Neuron (in vitro differentiated cells): ENCODE measurements at regions not wholly inside any gene's neighbourhood (a gene's known extent, or its start where the extent isn't known, plus 50 kb on each side); places are given as distances from the start of the nearest gene placed in this dataset.

Source experiments
- H2AFZ ChIP-seq: one replicate; pipeline ENCODE4 v1.6.1; 2013; ENCODE audit warnings: low read depth, mild to moderate bottlenecking, inconsistent platforms, low read length, moderate library complexity
- H3K27me3 ChIP-seq: one replicate; pipeline ENCODE4 v1.6.1; 2013; ENCODE audit warnings: low read length; ENCODE audit not compliant: insufficient read depth
- H3K36me3 ChIP-seq: one replicate; pipeline ENCODE4 v1.6.1; 2013; ENCODE audit warnings: low read length; ENCODE audit not compliant: insufficient read depth
- H3K4me1 ChIP-seq: one replicate; pipeline ENCODE4 v1.6.1; 2013; ENCODE audit warnings: low read length; ENCODE audit not compliant: insufficient read depth
- H3K4me3 ChIP-seq: 2 replicates; pipeline ENCODE4 v1.5.1; 2013; ENCODE audit warnings: mild to moderate bottlenecking, low read length, moderate library complexity
- H3K9me3 ChIP-seq: one replicate; pipeline ENCODE4 v1.6.1; 2013; ENCODE audit warnings: low read length

GRCh38 chr21:19844334-19844733 is 1153.9 kb upstream of the NCAM2 start:
- Histone ChIP-seq H2AFZ (no peak overlapping the region), H3K9me3 (no peaks in the 10 kb centered on the region), H3K36me3 (no peaks in the 10 kb centered on the region), H3K4me1 (no peaks in the 10 kb centered on the region), H3K4me3 (no peak overlapping the region), H3K27me3 (no peaks in the 10 kb centered on the region)

- H3K4me1 ChIP-seq, result no peaks in the 10 kb centered on the region
- H3K36me3 ChIP-seq, result no peaks in the 10 kb centered on the region
- H3K27me3 ChIP-seq, result no peaks in the 10 kb centered on the region
- no peak overlapping the region for H3K4me3 ChIP-seq
- no peak overlapping the region for H2AFZ ChIP-seq
- H3K9me3 ChIP-seq, result no peaks in the 10 kb centered on the region
These were observed 1148.1 kb upstream of the NCAM2 start for GRCh38 chr21:19850157-19850556.

DNA sequence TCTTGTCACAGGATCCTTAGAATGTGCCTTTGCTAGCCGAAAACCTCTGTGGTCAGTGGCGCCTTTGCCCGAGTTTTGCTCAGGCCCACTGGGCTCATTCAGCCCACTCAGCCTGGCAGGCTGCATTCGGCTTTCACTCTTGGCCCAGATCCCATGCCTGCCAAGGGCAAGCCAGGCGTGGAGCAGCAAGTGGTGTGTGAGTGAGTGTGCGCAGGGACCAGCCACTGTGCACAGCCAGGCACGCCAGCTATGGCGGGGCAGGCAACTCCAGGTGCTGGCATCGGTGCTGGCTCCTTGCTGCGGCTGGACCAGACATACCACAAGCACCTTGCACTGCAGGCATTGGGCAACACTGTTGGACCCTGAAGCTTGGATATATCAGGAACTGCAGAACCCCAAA is 1145.1 kb upstream of the NCAM2 start:
- H3K27me3 ChIP-seq, result no peaks in the 10 kb centered on the region
- H3K4me1 ChIP-seq, result no peaks in the 10 kb centered on the region
- no peaks in the 10 kb centered on the region for H3K9me3 ChIP-seq
- H3K4me3 ChIP-seq, result no peak overlapping the region
- H3K36me3 ChIP-seq, result no peaks in the 10 kb centered on the region
- no peak overlapping the region for H2AFZ ChIP-seq

DNA sequence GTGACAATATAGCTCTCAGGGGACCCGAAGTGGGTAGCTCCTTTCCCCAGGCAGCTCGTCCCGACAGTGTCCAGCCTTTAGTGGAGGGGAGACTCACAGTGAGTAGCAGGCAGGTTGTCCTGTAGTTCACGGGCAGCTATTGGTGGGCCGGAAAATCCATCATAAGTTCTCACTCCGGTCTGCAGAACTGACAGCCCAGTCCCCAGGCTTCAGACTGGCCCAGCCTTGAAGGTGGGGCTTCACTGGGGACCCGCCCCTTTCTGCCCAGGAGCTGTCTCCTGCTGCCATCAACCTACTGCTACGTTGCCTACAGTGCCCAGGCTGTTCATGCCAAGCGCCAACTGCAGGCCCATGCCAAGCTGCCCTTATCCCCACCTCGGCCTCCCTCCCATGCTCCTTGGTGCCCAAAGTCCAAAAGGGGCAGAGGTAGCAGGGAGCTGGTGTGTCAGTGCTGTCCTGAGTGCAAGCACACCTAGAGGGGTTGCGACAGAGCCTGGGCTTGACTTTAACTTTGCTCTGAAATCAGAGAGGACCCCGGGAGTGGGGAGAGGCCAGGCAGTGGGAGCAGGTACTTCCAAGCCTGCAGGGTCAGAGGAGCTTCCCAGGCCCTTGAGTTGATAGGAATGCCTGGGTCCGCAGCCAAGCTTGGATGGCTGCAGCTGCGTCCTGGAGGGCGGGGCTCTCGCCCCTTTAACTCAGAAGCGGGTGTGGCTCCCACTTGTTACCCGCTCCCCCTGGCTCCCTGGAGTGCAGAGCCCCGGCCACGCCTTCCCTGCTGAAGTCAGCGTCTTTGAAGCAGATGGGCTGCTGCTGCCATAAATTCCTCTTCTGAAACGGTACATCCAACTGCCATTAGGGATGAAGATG is 1144.3 kb upstream of the NCAM2 start:
- Histone ChIP-seq H2AFZ (no peak overlapping the region), H3K27me3 (no peaks in the 10 kb centered on the region), H3K4me3 (no peak overlapping the region), H3K4me1 (no peaks in the 10 kb centered on the region), H3K36me3 (no peaks in the 10 kb centered on the region), H3K9me3 (no peaks in the 10 kb centered on the region)

DNA sequence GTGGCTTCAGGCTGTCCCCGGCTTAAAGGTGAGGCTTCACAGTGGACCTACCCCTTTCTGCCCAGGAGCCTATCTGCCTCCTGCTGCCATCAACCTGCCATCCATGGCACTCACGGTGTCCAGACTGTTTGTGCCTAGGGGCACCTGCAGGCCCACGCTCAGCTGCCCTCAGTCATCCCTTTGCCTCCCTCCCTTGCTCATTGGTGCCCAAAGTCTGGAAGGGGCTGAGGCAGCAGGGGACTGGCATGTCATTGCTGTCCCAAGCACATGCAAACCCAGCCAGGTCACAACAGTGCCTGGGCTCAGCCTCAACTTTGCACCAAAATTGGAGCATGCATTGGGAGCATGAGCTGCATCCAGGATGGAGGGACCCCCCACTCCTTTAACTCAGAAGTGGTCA is 1142.7 kb upstream of the NCAM2 start:
- Histone ChIP-seq H3K36me3 (no peaks in the 10 kb centered on the region), H3K27me3 (no peaks in the 10 kb centered on the region), H3K9me3 (no peaks in the 10 kb centered on the region), H3K4me1 (no peaks in the 10 kb centered on the region), H3K4me3 (no peak overlapping the region), H2AFZ (no peak overlapping the region)

- Histone ChIP-seq H3K36me3 (no peaks in the 10 kb centered on the region), H3K27me3 (no peaks in the 10 kb centered on the region), H3K9me3 (no peaks in the 10 kb centered on the region), H2AFZ (no peak overlapping the region), H3K4me3 (no peak overlapping the region), H3K4me1 (no peaks in the 10 kb centered on the region)
These were observed 1133.7 kb upstream of the NCAM2 start for GRCh38 chr21:19864476-19864875.

GRCh38 chr21:19870682-19871081 is 1127.5 kb upstream of the NCAM2 start:
- no peaks in the 10 kb centered on the region for H3K36me3 ChIP-seq
- H3K4me3 ChIP-seq, result no peak overlapping the region
- no peaks in the 10 kb centered on the region for H3K27me3 ChIP-seq
- no peaks in the 10 kb centered on the region for H3K9me3 ChIP-seq
- no peaks in the 10 kb centered on the region for H3K4me1 ChIP-seq
- H2AFZ ChIP-seq, result no peak overlapping the region

- no peaks in the 10 kb centered on the region for H3K27me3 ChIP-seq
- no peak overlapping the region for H2AFZ ChIP-seq
- no peak overlapping the region for H3K4me3 ChIP-seq
- no peaks in the 10 kb centered on the region for H3K9me3 ChIP-seq
- no peaks in the 10 kb centered on the region for H3K4me1 ChIP-seq
- no peaks in the 10 kb centered on the region for H3K36me3 ChIP-seq
These were observed 1123.7 kb upstream of the NCAM2 start for GRCh38 chr21:19874521-19874920.

- no peaks in the 10 kb centered on the region for H3K36me3 ChIP-seq
- H3K27me3 ChIP-seq, result no peaks in the 10 kb centered on the region
- H3K4me1 ChIP-seq, result no peaks in the 10 kb centered on the region
- no peaks in the 10 kb centered on the region for H3K9me3 ChIP-seq
- H2AFZ ChIP-seq, result no peak overlapping the region
- H3K4me3 ChIP-seq, result no peak overlapping the region
These were observed 1120.1 kb upstream of the NCAM2 start for GRCh38 chr21:19878133-19878532.

- H3K4me3 ChIP-seq, result no peak overlapping the region
- no peak overlapping the region for H2AFZ ChIP-seq
- no peaks in the 10 kb centered on the region for H3K36me3 ChIP-seq
- no peaks in the 10 kb centered on the region for H3K9me3 ChIP-seq
- no peaks in the 10 kb centered on the region for H3K27me3 ChIP-seq
- H3K4me1 ChIP-seq, result no peaks in the 10 kb centered on the region
These were observed 1098.6 kb upstream of the NCAM2 start for GRCh38 chr21:19899645-19900044.

GRCh38 chr21:19900149-19900548 is 1098.1 kb upstream of the NCAM2 start:
- H2AFZ ChIP-seq, result no peak overlapping the region
- no peaks in the 10 kb centered on the region for H3K36me3 ChIP-seq
- H3K4me1 ChIP-seq, result no peaks in the 10 kb centered on the region
- no peak overlapping the region for H3K4me3 ChIP-seq
- H3K27me3 ChIP-seq, result no peaks in the 10 kb centered on the region
- H3K9me3 ChIP-seq, result no peaks in the 10 kb centered on the region

DNA sequence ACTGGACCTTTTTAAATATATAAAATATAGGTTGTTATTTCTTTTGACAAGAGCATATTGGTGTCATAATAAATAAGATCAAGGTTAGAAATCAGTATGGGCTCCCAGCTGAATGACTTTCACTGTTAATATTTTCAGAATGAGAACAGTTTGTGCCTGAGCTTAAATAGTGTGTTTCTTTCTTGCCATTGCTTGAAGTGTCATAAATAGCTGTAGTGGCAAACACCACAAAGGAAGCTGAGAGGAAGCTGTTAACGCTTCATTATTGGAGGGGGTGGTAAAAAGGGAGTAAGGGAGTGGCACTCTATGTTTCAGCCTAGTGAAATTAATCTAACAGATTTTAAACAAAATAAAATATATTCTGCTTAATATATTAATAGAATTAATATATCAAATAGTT is 1089.8 kb upstream of the NCAM2 start:
- no peaks in the 10 kb centered on the region for H3K27me3 ChIP-seq
- H2AFZ ChIP-seq, result no peak overlapping the region
- H3K4me1 ChIP-seq, result no peaks in the 10 kb centered on the region
- no peak overlapping the region for H3K4me3 ChIP-seq
- no peaks in the 10 kb centered on the region for H3K9me3 ChIP-seq
- no peaks in the 10 kb centered on the region for H3K36me3 ChIP-seq

DNA sequence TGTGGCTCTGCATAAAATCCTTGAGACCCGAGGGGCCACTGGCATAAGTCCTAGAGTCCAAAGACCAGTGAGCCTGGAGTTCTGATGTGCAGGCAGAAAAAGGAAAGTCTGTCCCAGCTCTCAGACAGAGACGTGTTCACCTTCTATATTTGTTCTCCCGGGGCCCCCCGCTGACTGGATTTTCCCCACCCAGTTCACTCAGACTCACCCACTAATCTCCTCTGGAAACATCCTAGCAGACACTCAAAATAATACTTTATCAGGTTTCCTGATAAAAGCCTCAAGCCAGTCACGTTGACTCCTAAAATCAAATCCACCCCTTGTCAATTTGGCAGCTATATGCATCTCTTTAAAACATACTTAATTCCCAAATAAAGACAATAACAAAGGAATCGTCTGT is 1084.2 kb upstream of the NCAM2 start:
- Histone ChIP-seq H3K4me3 (no peak overlapping the region), H3K27me3 (no peaks in the 10 kb centered on the region), H3K4me1 (no peaks in the 10 kb centered on the region), H3K9me3 (no peaks in the 10 kb centered on the region), H2AFZ (no peak overlapping the region), H3K36me3 (no peaks in the 10 kb centered on the region)

DNA sequence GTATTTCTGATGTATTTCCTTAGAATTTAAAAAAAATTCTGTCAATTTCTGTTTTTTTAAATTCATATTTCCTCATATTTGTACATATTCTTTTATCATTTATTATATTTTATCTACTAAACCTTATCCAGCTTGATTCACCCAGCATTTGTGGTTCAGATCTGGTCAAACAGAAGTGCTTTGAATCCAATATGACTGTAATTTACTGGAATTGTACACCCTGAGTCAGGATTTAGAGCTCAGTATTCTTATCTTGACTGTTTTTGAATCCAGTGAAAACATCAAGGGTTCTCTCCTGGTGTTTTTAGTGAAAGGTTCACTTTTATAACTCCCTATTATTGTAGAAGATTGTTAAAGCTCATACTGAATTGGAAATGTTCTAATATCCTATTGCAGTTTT is 1077.0 kb upstream of the NCAM2 start:
- no peaks in the 10 kb centered on the region for H3K36me3 ChIP-seq
- no peaks in the 10 kb centered on the region for H3K4me1 ChIP-seq
- H3K4me3 ChIP-seq, result no peak overlapping the region
- no peaks in the 10 kb centered on the region for H3K27me3 ChIP-seq
- no peaks in the 10 kb centered on the region for H3K9me3 ChIP-seq
- no peak overlapping the region for H2AFZ ChIP-seq
